ENCODE measurements at regions not wholly inside any gene's neighbourhood (a gene's known extent, or its start where the extent isn't known, plus 50 kb on each side); places are given as distances from the start of the nearest gene placed in this dataset.
"Not testable (repeated sequence)": the region's sequence is repeated elsewhere in the genome, so short reads cannot be mapped to it uniquely, and the experiment has no call there.

- peaks cover 0 to 2% (median 0%) of the 10 kb centered on the region in 3 donors for H3K27me3 Mint-ChIP-seq (ENCODE audit: low read depth in 3 of 3)
- H3K27ac Mint-ChIP-seq, result no peak overlapping the region
- H3K4me1 Mint-ChIP-seq, result no peaks in the 10 kb centered on the region
- no peak for DNase-seq
- H3K9me3 Mint-ChIP-seq, result peaks cover 0 to 8% (median 2%) of the 10 kb centered on the region in 6 donors
- H3K4me3 Mint-ChIP-seq, result no peak overlapping the region
- H3K36me3 Mint-ChIP-seq, result no peaks in the 10 kb centered on the region
Measured at GRCh38 chr2:14761118-14761517, 128.6 kb downstream of the LRATD1 start.

GRCh38 chr2:14773696-14774095, 141.2 kb downstream of the LRATD1 start:
- no peak overlapping the region for H3K27ac Mint-ChIP-seq
- no peaks in the 10 kb centered on the region for H3K36me3 Mint-ChIP-seq
- H3K9me3 Mint-ChIP-seq, result peaks cover 0 to 12% (median 4%) of the 10 kb centered on the region in 6 donors
- H3K4me3 Mint-ChIP-seq, result no peak overlapping the region
- DNase-seq, result no peak
- peaks cover 1 to 3% (median 2%) of the 10 kb centered on the region in 3 donors for H3K27me3 Mint-ChIP-seq (ENCODE audit: low read depth in 3 of 3)
- H3K4me1 Mint-ChIP-seq, result no peaks in the 10 kb centered on the region

GRCh38 chr2:14774436-14774968, 142.0 kb downstream of the LRATD1 start:
- no peaks in the 10 kb centered on the region for H3K4me1 Mint-ChIP-seq
- peaks cover 2 to 12% (median 8%) of the 10 kb centered on the region in 6 donors for H3K9me3 Mint-ChIP-seq
- peaks cover 2 to 3% (median 3%) of the 10 kb centered on the region in 3 donors for H3K27me3 Mint-ChIP-seq (ENCODE audit: low read depth in 3 of 3)
- no peaks in the 10 kb centered on the region for H3K36me3 Mint-ChIP-seq
- no peak overlapping the region for H3K27ac Mint-ChIP-seq
- no peak overlapping the region for H3K4me3 Mint-ChIP-seq
- DNase-seq, result no peak

GRCh38 chr2:14776216-14776615, 143.7 kb downstream of the LRATD1 start:
- no peak overlapping the region for H3K4me3 Mint-ChIP-seq
- peaks cover 5 to 14% (median 9%) of the 10 kb centered on the region in 6 donors for H3K9me3 Mint-ChIP-seq
- DNase-seq, result no peak
- no peaks in the 10 kb centered on the region for H3K36me3 Mint-ChIP-seq
- no peaks in the 10 kb centered on the region for H3K4me1 Mint-ChIP-seq
- H3K27ac Mint-ChIP-seq, result no peak overlapping the region
- peaks cover 2 to 3% (median 3%) of the 10 kb centered on the region in 3 donors for H3K27me3 Mint-ChIP-seq (ENCODE audit: low read depth in 3 of 3)

GRCh38 chr2:14778015-14778414, 145.5 kb downstream of the LRATD1 start:
- DNase-seq, result no peak
- Mint-ChIP-seq H3K27ac (no peak overlapping the region), H3K27me3 (ENCODE audit: low read depth in 3 of 3) (peaks cover 2 to 3% (median 3%) of the 10 kb centered on the region in 3 donors), H3K9me3 (peaks cover 9 to 25% (median 11%) of the 10 kb centered on the region in 6 donors), H3K36me3 (no peaks in the 10 kb centered on the region), H3K4me1 (no peaks in the 10 kb centered on the region), H3K4me3 (no peak overlapping the region)

- H3K36me3 Mint-ChIP-seq, result no peaks in the 10 kb centered on the region
- DNase-seq, result no peak
- no peak overlapping the region for H3K4me3 Mint-ChIP-seq
- peaks cover 2 to 3% (median 2%) of the 10 kb centered on the region in 3 donors for H3K27me3 Mint-ChIP-seq (ENCODE audit: low read depth in 3 of 3)
- H3K9me3 Mint-ChIP-seq, result peaks cover 9 to 25% (median 11%) of the 10 kb centered on the region in 6 donors
- H3K4me1 Mint-ChIP-seq, result no peaks in the 10 kb centered on the region
- H3K27ac Mint-ChIP-seq, result no peak overlapping the region
Measured at GRCh38 chr2:14779252-14779651, 146.7 kb downstream of the LRATD1 start.

- Mint-ChIP-seq H3K4me1 (no peaks in the 10 kb centered on the region), H3K36me3 (no peaks in the 10 kb centered on the region), H3K27me3 (ENCODE audit: low read depth in 3 of 3) (peaks cover 0 to 2% (median 0%) of the 10 kb centered on the region in 3 donors), H3K4me3 (no peak overlapping the region), H3K9me3 (peaks cover 8 to 25% (median 12%) of the 10 kb centered on the region in 6 donors), H3K27ac (no peak overlapping the region)
- no peak for DNase-seq
Measured at GRCh38 chr2:14781142-14781541, 148.6 kb downstream of the LRATD1 start.

- H3K9me3 Mint-ChIP-seq, result peaks cover 6 to 33% (median 17%) of the 10 kb centered on the region in 6 donors
- H3K4me1 Mint-ChIP-seq, result not testable (repeated sequence)
Measured at GRCh38 chr2:14788814-14789213, 156.3 kb downstream of the LRATD1 start.

GRCh38 chr2:14790041-14790640, 157.6 kb downstream of the LRATD1 start:
- Mint-ChIP-seq H3K4me1 (no peaks in the 10 kb centered on the region), H3K36me3 (peaks cover 0 to 4% (median 0%) of the 10 kb centered on the region in 3 donors), H3K9me3 (peaks cover 6 to 33% (median 16%) of the 10 kb centered on the region in 6 donors), H3K4me3 (no peak overlapping the region), H3K27me3 (ENCODE audit: low read depth in 3 of 3) (peaks cover 0 to 4% (median 2%) of the 10 kb centered on the region in 3 donors), H3K27ac (no peak overlapping the region)
- no peak for DNase-seq

More at GRCh38 chr2:14788814-14789213, 156.3 kb downstream of the LRATD1 start:
- not testable (repeated sequence) for DNase-seq; H3K27me3 Mint-ChIP-seq (ENCODE audit: low read depth in 3 of 3); H3K27ac Mint-ChIP-seq; H3K36me3 Mint-ChIP-seq; H3K4me3 Mint-ChIP-seq

- H3K27ac Mint-ChIP-seq, result no peak overlapping the region
- no peaks in the 10 kb centered on the region for H3K36me3 Mint-ChIP-seq
- H3K4me3 Mint-ChIP-seq, result no peak overlapping the region
- DNase-seq, result no peak
- H3K9me3 Mint-ChIP-seq, result peaks cover 8 to 35% (median 12%) of the 10 kb centered on the region in 6 donors
- peaks cover 0 to 1% (median under 1%) of the 10 kb centered on the region in 3 donors for H3K27me3 Mint-ChIP-seq (ENCODE audit: low read depth in 3 of 3)
- H3K4me1 Mint-ChIP-seq, result no peaks in the 10 kb centered on the region
Measured at GRCh38 chr2:14803994-14804393, 171.5 kb downstream of the LRATD1 start.

- Mint-ChIP-seq H3K4me3 (no peak overlapping the region), H3K36me3 (no peaks in the 10 kb centered on the region), H3K27ac (no peak overlapping the region), H3K27me3 (ENCODE audit: low read depth in 3 of 3) (peaks cover 0 to 2% (median 1%) of the 10 kb centered on the region in 3 donors), H3K9me3 (peaks cover 8 to 41% (median 12%) of the 10 kb centered on the region in 6 donors), H3K4me1 (no peaks in the 10 kb centered on the region)
- no peak for DNase-seq
Measured at GRCh38 chr2:14804902-14805301, 172.4 kb downstream of the LRATD1 start.

- H3K4me3 Mint-ChIP-seq, result no peak overlapping the region
- DNase-seq, result no peak
- H3K27me3 Mint-ChIP-seq (ENCODE audit: low read depth in 3 of 3), result peaks cover 0 to 4% (median 1%) of the 10 kb centered on the region in 3 donors
- H3K36me3 Mint-ChIP-seq, result no peaks in the 10 kb centered on the region
- peaks cover 6 to 47% (median 15%) of the 10 kb centered on the region in 6 donors for H3K9me3 Mint-ChIP-seq
- H3K27ac Mint-ChIP-seq, result no peak overlapping the region
- H3K4me1 Mint-ChIP-seq, result no peaks in the 10 kb centered on the region
Measured at GRCh38 chr2:14806613-14807012, 174.1 kb downstream of the LRATD1 start.

GRCh38 chr2:14815201-14815600, 182.7 kb downstream of the LRATD1 start:
- no peak overlapping the region for H3K4me3 Mint-ChIP-seq
- peaks cover 0 to 2% (median 2%) of the 10 kb centered on the region in 3 donors for H3K27me3 Mint-ChIP-seq (ENCODE audit: low read depth in 3 of 3)
- H3K4me1 Mint-ChIP-seq, result no peaks in the 10 kb centered on the region
- no peak for DNase-seq
- H3K27ac Mint-ChIP-seq, result no peak overlapping the region
- peaks cover 5 to 54% (median 12%) of the 10 kb centered on the region in 6 donors for H3K9me3 Mint-ChIP-seq
- no peaks in the 10 kb centered on the region for H3K36me3 Mint-ChIP-seq
